WTC11 (cell line): ENCODE measurements at regions not wholly inside any gene's neighbourhood (a gene's known extent, or its start where the extent isn't known, plus 50 kb on each side); places are given as distances from the start of the nearest gene placed in this dataset.

Experiments used
- ATAC-seq: fragments of 200-7000 bp; cut with Tn5 transposase; 2 replicates; pipeline ENCODE4 v1.10.0; 2021; ENCODE audit warnings: mild to moderate bottlenecking, moderate library complexity
- CTCF ChIA-PET: fragments of 300-600 bp; sonication (Branson Sonifier 250); formaldehyde crosslinking; loops from one replicate; lab custom pipeline; 2021; ENCODE audit warnings: antibody characterized with exemption; lab: Charles Lee
- POLR2A ChIA-PET: fragments of 350-600 bp; sonication (Branson Sonifier 250); formaldehyde crosslinking; loops from one replicate; lab custom pipeline; 2021; ENCODE audit warnings: antibody characterized with exemption; lab: Charles Lee
- DNase-seq: peaks from one replicate; pipeline ENCODE4 v3.0.0; 2021; ENCODE audit warnings: low spot score
- H3K27ac Mint-ChIP-seq: 2 replicates; pipeline ENCODE4 v1.8.0; 2021; ENCODE audit warnings: mixed read lengths
- H3K27me3 Mint-ChIP-seq: 2 replicates; pipeline ENCODE4 v1.8.0; 2021; ENCODE audit warnings: low read depth, mild to moderate bottlenecking, moderate library complexity, mixed read lengths
- H3K36me3 Mint-ChIP-seq: 2 replicates; pipeline ENCODE4 v1.8.0; 2021; ENCODE audit warnings: mixed read lengths
- H3K4me1 Mint-ChIP-seq: 2 replicates; pipeline ENCODE4 v1.8.0; 2022; ENCODE audit warnings: mixed read lengths
- H3K4me3 Mint-ChIP-seq: 2 replicates; pipeline ENCODE4 v1.8.0; 2021; ENCODE audit warnings: mild to moderate bottlenecking, moderate library complexity, mixed read lengths
- H3K9me3 Mint-ChIP-seq: 2 replicates; pipeline ENCODE4 v1.8.0; 2021; ENCODE audit warnings: mixed read lengths
- AFF4 ChIP-seq: sonication (generic); formaldehyde crosslinking; IDR thresholded peaks from 2 replicates; pipeline ENCODE4 v1.8.1; 2023; ENCODE audit warnings: mild to moderate bottlenecking, missing genetic modification reagents, borderline replicate concordance
- ARID4B ChIP-seq: sonication (generic); formaldehyde crosslinking; IDR thresholded peaks from 2 replicates; pipeline ENCODE4 v1.8.0; 2023; ENCODE audit warnings: missing genetic modification reagents, mild to moderate bottlenecking, borderline replicate concordance
- ATF1 ChIP-seq: sonication (generic); formaldehyde crosslinking; IDR thresholded peaks from 2 replicates; pipeline ENCODE4 v1.8.1; 2023; ENCODE audit warnings: mild to moderate bottlenecking, moderate library complexity, missing genetic modification reagents
- EMX1 ChIP-seq: fragments of 250-450 bp; sonication (Bioruptor Pico); IDR thresholded peaks from 2 replicates; pipeline ENCODE4 v1.8.0; 2021; ENCODE audit warnings: mild to moderate bottlenecking
- GABPB1 ChIP-seq: sonication (generic); formaldehyde crosslinking; IDR thresholded peaks from 2 replicates; pipeline ENCODE4 v1.8.1; 2023; ENCODE audit warnings: mild to moderate bottlenecking, missing genetic modification reagents
- GRHL2 ChIP-seq: fragments of 250-450 bp; sonication (Bioruptor Pico); IDR thresholded peaks from 2 replicates; pipeline ENCODE4 v1.8.0; 2022; ENCODE audit warnings: mild to moderate bottlenecking, moderate library complexity; ENCODE audit not compliant: insufficient replicate concordance, severe bottlenecking
- NFE2L1 ChIP-seq: sonication (generic); formaldehyde crosslinking; IDR thresholded peaks from 2 replicates; pipeline ENCODE4 v1.8.1; 2023; ENCODE audit warnings: missing genetic modification reagents
- NFYB ChIP-seq: sonication (generic); formaldehyde crosslinking; conservative IDR thresholded peaks from 2 replicates; pipeline ENCODE4 v1.8.0; 2022; ENCODE audit warnings: low read depth, missing genetic modification reagents
- NR1H2 ChIP-seq: sonication (generic); formaldehyde crosslinking; IDR thresholded peaks from 2 replicates; pipeline ENCODE4 v1.9.0; 2021; ENCODE audit warnings: mild to moderate bottlenecking, moderate library complexity, missing genetic modification reagents
- NR3C1 ChIP-seq: sonication (generic); formaldehyde crosslinking; conservative IDR thresholded peaks from 2 replicates; pipeline ENCODE4 v1.8.1; 2023; ENCODE audit warnings: low read depth, mild to moderate bottlenecking, missing genetic modification reagents
- RELA ChIP-seq: sonication (generic); formaldehyde crosslinking; IDR thresholded peaks from 2 replicates; pipeline ENCODE4 v1.8.1; 2022; ENCODE audit warnings: missing genetic modification reagents, mild to moderate bottlenecking, borderline replicate concordance
- SOX15 ChIP-seq: fragments of 250-450 bp; sonication (Bioruptor Pico); IDR thresholded peaks from 2 replicates; pipeline ENCODE4 v1.9.0; 2021; ENCODE audit warnings: mild to moderate bottlenecking
- TEAD1 ChIP-seq: sonication (generic); formaldehyde crosslinking; IDR thresholded peaks from 2 replicates; pipeline ENCODE4 v1.8.0; 2022; ENCODE audit warnings: mild to moderate bottlenecking, missing genetic modification reagents
- ZNF232 ChIP-seq: sonication (generic); formaldehyde crosslinking; IDR thresholded peaks from 2 replicates; pipeline ENCODE4 v1.8.0; 2022; ENCODE audit warnings: mild to moderate bottlenecking, missing genetic modification reagents
- ZNF396 ChIP-seq: fragments of 250-450 bp; sonication (Bioruptor Pico); IDR thresholded peaks from 2 replicates; pipeline ENCODE4 v1.8.0; 2021; ENCODE audit warnings: mild to moderate bottlenecking, moderate library complexity, borderline replicate concordance
- ZNF416 ChIP-seq: fragments of 250-450 bp; sonication (Bioruptor Pico); IDR thresholded peaks from 2 replicates; pipeline ENCODE4 v1.9.0; 2021; ENCODE audit warnings: mild to moderate bottlenecking, inconsistent platforms
- ZNF423 ChIP-seq: fragments of 250-450 bp; sonication (Bioruptor Pico); IDR thresholded peaks from 2 replicates; pipeline ENCODE4 v2.1.2; 2022; ENCODE audit warnings: mild to moderate bottlenecking, moderate library complexity
- TF ChIP-seq, protein P1 (sequence below): sonication (generic); formaldehyde crosslinking; IDR thresholded peaks from 2 replicates; pipeline ENCODE4 v1.8.1; 2022; ENCODE audit warnings: mild to moderate bottlenecking, missing genetic modification reagents, moderate library complexity, borderline replicate concordance
- TF ChIP-seq, protein P2 (sequence below): sonication (generic); formaldehyde crosslinking; IDR thresholded peaks from 2 replicates; pipeline ENCODE4 v1.8.1; 2022; ENCODE audit warnings: low read depth, missing genetic modification reagents, borderline replicate concordance
- TF ChIP-seq, protein P3 (sequence below): fragments of 250-450 bp; sonication (Bioruptor Pico); IDR thresholded peaks from 2 replicates; pipeline ENCODE4 v2.1.2; 2022; ENCODE audit warnings: mild to moderate bottlenecking, moderate library complexity

DNA sequence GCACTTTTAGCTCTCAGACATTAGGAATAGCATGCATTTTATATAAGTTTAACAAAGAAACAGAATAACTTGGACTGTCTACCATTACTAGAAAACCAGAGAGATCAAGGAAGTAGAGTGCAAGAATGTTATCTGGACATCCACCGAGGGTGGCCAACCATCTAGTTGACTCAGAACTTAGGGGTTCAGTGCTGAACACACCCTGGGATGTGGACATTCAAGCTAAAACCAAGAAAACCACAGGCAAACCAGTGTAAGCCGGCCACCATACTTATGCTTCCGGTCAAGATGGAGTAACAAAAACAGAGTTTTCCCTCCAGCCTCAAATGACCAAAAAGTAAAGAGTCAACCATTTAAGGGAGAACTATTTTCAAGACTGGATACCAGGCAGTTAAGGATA is 181.4 kb upstream of the MXRA5 start:
- CTCF ChIA-PET = no interaction called here
- TF ChIP-seq EMX1 (CRISPR knock-in tag) (no peak), NFE2L1 (no peak), ZNF232 (no peak)
- H3K4me1 Mint-ChIP-seq = peaks cover 7% of the 10 kb centered on the region
- no peaks in the 10 kb centered on the region for H3K27me3 Mint-ChIP-seq
- no peak for DNase-seq
- no peaks in the 10 kb centered on the region for H3K36me3 Mint-ChIP-seq
- no peaks in the 10 kb centered on the region for H3K9me3 Mint-ChIP-seq
- POLR2A ChIA-PET = no interaction called here
- H3K4me3 Mint-ChIP-seq = no peak overlapping the region
- no peak for ATAC-seq
- H3K27ac Mint-ChIP-seq = no peak overlapping the region

DNA sequence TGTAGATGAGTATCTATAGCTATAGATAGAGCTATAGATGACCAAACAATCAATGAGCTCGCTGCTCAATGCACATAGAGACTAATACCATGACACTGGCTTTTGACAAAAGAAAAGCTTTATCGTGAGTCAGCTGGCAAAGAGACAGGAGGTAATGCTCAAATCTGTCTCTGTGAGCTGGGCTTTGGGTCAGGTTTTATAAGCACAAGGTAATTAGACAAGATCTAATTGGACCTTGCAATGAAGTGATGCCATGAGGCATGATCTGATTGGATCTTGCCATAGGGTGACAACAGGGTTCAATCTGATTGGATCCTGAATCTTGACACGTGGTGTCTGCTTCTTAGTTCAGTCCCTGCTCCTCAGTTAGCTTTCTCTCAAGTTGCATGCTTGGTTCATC is 180.7 kb upstream of the MXRA5 start:
- Mint-ChIP-seq H3K36me3 (no peaks in the 10 kb centered on the region), H3K27me3 (no peaks in the 10 kb centered on the region), H3K9me3 (no peaks in the 10 kb centered on the region), H3K4me3 (no peak overlapping the region), H3K27ac (no peak overlapping the region), H3K4me1 (peaks cover under 1% of the 10 kb centered on the region; the same call in 1 of the 2 replicates)
- ChIA-PET CTCF (no interaction called here), POLR2A (interaction anchor here (0.6 kb wide), 1 partner anchor 16 kb away, joined by 3 read pairs; no protein-coding TSS in a partner anchor)
- TF ChIP-seq ARID4B (no peak), ZNF396 (CRISPR knock-in tag) (no peak), SOX15 (CRISPR knock-in tag) (no peak), NFYB (CRISPR knock-in tag) (no peak), RELA (no peak), NR3C1 (no peak), AFF4 (no peak), ATF1 (CRISPR knock-in tag) (no peak), GRHL2 (CRISPR knock-in tag) (no peak), ZNF423 (no peak), ZNF232 (no peak), GABPB1 (no peak), NR1H2 (CRISPR knock-in tag) (no peak), TEAD1 (CRISPR knock-in tag) (no peak), ZNF416 (CRISPR knock-in tag) (no peak)
- TF ChIP-seq, protein P1, sequence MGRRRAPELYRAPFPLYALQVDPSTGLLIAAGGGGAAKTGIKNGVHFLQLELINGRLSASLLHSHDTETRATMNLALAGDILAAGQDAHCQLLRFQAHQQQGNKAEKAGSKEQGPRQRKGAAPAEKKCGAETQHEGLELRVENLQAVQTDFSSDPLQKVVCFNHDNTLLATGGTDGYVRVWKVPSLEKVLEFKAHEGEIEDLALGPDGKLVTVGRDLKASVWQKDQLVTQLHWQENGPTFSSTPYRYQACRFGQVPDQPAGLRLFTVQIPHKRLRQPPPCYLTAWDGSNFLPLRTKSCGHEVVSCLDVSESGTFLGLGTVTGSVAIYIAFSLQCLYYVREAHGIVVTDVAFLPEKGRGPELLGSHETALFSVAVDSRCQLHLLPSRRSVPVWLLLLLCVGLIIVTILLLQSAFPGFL (CRISPR knock-in tag) = no peak
- TF ChIP-seq, protein P2, sequence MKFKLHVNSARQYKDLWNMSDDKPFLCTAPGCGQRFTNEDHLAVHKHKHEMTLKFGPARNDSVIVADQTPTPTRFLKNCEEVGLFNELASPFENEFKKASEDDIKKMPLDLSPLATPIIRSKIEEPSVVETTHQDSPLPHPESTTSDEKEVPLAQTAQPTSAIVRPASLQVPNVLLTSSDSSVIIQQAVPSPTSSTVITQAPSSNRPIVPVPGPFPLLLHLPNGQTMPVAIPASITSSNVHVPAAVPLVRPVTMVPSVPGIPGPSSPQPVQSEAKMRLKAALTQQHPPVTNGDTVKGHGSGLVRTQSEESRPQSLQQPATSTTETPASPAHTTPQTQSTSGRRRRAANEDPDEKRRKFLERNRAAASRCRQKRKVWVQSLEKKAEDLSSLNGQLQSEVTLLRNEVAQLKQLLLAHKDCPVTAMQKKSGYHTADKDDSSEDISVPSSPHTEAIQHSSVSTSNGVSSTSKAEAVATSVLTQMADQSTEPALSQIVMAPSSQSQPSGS = no peak
- TF ChIP-seq, protein P3, sequence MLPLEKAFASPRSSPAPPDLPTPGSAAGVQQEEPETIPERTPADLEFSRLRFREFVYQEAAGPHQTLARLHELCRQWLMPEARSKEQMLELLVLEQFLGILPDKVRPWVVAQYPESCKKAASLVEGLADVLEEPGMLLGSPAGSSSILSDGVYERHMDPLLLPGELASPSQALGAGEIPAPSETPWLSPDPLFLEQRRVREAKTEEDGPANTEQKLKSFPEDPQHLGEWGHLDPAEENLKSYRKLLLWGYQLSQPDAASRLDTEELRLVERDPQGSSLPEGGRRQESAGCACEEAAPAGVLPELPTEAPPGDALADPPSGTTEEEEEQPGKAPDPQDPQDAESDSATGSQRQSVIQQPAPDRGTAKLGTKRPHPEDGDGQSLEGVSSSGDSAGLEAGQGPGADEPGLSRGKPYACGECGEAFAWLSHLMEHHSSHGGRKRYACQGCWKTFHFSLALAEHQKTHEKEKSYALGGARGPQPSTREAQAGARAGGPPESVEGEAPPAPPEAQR (CRISPR knock-in tag) = no peak
- ATAC-seq (no peak), DNase-seq (no peak)
